LoVo (cell line): ENCODE measurements at regions not wholly inside any gene's neighbourhood (a gene's known extent, or its start where the extent isn't known, plus 50 kb on each side); places are given as distances from the start of the nearest gene placed in this dataset.

Experiments
- DNase-seq: peaks from one replicate; pipeline ENCODE4 v3.0.0-alpha.2; 2016; ENCODE audit warnings: low spot score

DNA sequence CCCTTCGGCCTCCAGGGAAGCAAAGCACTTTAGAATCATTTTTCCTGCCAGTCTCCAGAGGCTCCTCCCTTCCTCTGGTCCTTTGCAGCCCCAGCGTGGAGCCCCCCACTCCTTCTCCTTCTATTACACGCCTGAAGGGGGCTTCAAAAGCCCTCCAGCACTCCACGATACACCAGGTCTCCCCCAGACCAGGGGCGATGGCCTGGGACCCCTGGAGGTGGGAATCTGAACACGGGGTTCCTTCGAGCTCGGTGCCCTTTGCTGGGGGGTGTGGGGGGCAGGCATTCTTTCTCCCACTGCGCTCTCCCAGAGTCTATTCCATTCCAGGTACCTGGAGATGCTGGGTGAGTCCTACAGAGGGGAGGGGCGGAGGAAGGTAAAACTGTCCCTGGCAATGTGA, 97.6 kb downstream of the HMX1 start:
- DNase-seq: no peak

DNA sequence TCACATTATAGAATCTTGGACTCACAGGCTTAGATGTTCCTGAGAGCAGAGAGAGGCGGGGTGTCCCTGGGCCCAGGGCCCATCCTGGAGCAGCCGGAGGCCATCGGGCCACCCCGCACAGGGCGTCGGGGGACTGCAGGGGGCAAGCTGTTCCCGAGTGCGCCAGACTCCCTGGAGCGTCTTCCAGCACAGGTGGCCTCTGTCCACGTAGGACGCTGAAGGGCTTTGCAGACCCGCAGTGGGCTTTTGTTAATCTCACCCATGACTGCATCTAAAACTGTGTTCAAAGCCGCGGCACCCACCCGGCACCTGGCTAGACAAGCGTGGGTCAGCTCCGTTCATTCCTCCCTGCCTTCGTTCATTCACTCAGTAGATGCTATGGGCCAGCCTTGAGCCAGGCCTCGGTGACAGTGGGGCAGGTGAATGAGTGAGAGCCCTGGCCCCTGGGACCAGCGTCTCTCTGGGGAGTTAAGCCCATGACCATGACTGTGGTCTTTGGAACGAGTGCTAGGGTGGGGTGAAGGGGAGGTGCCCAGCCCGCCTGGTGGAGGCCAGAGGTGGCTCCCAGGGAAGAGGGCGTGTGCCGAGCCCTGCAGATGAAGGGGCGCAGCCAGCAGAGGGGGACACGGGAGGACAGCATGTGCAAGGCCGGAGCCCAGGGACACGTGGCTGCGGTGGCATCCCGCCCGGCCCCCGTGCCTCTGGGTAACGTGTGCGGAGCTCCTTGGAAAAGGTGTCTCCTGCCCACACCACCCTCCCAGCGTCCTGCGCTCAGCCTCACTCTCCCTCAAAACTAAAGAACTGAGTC, 98.3 kb downstream of the HMX1 start:
- no peak for DNase-seq

DNA sequence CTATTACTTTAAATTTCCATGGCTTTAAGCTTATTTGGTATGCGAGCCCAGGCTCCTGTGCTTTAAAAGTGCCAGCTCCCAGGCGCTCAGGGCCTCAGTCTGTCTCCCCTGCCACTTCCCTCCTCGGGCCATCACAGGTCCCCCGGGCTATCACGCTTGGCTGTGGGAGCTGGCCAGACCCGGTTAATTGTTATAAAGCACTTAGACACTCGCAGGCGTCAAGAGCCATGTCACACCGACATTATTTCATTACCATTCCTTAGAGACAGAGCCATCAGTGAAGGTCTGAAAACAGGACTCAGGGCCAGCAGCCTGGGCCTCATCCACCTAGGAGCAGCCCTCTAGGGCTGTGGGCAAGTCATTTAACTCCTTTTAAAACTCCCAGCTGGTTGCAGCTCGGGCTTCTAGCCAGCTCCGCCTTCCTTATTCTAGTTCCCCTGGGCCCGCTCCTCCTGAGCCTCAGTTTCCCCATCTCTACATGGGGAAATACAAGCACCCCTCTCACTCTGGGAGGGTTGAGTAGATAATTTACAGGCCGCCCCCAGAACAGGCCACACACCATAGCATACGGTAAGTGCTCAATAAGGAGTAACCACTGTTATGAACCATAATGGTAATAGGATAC, 99.0 kb downstream of the HMX1 start:
- no peak for DNase-seq

DNA sequence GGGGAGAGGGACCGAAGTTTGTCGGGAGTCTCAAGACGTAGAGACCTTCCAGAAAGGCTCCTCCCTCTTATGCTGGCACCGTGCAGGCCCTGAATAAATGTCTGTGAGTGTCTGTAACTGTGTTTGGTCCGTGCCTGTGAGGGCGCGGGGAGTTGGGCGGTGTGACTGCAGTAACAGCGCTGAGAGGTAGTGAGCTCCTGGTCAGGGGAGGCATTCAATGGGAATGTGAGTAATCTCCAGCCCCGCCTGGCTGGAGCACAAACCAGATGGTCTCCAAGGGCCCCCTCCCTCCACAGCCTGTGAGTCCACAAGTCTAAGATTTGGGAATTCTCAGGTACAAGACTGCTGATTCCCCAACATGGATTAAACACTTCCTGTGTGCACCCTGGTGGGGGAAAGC, 100.0 kb downstream of the HMX1 start:
- DNase-seq: no peak

DNA sequence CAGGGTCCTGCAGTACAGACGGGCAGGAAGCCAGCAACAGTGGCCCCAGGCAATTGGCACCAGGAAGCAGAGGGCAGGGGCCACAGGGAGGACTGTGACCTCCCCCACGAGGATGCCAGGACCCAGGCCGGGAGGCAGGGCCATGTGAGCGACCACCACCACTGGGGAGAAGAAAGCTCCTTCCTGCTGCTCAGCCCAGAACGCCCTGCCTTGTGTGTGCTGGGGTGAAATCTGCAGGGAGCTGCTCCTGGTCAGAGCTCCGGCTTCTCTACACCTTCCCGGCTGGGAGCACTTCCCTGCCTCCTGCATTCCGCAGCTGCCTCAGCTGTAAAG, 100.4 kb downstream of the HMX1 start:
- no peak for DNase-seq

DNA sequence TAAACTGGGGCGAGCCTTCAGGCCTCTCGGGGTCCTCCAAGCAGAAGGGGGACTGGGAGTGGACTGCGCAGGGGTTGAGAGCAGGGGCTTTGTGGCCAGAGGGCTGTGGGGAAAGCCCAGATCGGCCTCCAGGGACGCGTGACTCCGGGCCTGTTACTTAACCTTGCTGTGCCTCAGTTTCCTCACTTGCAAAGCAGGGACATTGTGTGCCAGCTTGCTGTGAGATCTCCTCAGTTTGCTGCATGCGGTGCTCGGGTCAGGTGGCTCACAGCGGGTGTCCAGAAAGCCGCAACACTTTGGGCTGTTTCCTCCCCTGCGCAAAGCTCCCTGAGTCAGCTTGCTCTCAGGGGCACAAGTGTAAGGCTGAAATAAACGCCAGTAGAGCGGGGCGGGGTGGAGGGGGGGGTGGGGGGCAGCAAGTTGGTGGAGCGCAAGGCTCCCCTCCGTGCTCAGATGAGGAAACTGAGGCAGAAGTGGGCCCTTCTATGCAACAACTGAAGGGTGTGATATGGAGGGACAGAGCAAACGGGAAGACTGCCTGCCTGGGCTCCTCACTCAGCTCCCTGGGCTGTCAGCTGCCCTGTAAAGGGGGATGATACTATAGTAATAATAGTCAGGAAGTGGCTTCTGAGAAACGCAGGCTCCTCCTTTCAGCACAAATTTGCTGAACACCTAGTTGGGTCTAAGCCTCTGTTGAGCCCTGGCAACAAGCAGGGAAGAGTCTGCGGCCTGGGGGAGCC, 101.0 kb downstream of the HMX1 start:
- no peak for DNase-seq

DNA sequence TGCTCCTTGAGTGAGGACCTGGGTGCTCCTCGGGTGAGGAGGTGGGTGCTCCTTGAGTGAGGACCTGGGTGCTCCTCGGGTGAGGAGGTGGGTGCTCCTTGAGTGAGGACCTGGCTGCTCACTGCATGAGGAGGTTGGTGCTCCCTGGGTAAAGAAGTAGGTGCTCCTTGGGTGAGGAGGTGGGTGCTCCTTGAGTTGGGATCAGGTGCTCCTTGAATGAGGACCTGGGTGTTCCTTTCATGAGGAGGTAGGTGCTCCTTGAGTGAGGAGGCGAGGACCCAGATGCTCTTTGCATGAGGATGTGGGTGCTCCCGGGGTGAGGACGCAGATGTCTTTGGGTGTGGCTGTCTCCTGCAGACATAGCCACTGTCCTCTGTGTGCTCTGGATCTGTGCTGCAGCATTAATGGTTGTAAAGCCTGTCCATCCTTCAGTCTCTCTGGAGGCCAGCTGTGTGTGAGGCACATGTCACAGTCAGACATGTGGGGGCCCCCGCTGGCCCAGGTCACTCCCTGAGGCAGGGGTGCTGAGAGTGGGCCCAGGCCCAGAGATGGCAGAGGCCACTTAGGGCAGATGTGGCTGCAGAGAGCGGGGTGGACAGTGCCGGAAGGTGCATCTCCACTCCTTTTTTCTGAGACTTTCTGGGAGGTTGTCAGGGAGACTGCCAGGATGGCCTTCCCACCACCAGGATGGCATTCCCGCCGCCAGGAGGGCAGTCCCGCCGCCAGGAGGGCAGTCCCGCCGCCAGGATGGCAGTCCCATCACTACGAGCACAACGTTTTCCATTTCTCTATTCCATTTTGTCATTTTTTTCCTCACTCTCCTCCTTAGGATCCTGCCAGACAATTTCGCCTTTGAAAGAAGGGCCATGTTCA, 101.8 kb downstream of the HMX1 start:
- no peak for DNase-seq

DNA sequence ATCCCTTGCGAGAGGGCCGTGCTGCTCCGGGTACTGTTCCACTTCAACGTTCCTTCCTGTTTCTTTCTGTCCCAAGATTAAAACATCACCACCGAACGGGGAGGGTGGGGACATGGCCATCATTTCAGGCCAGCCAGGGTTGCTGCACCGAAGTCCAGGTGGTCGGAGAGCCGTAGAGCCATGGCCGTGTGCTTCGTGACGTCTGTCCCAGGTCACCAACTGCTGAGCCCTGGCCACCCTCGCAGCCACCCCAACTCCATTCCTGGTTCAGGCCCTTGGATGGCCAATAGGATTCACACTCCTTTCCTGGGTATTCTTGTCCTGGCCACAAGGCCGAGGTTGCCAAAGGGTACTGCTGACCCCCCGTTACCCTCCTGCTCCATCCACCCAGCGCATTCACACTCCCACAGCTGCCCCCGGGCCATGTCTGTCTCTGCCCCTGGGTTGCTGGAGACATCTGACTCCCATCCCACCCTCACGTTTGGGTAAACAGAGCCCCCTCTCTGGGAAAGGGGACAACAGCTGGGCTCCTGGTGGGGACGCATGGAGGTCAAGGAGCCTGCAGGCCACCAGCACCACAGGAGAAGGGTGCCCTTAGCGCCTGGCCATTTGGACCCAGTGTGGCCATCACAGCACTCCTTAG, 103.2 kb downstream of the HMX1 start:
- no peak for DNase-seq

DNA sequence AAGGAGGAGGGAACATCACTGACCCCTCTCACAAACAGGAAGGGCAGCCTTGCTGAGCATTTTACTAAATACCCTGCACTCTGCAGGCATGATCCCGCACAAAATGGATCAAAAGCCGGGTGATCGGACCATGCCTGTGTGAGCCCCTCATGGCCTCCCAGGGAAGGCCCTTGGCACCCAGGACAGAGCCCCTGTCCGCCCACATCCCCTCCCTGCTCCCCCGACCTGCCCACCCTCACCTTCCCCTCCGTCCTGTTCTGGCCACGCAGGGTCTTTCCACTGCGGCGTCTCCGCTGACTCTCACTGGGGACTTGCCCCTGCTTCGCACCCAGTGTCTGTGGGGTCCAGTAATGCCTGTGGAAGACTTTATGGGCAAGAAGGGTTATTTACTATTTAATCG, 105.0 kb downstream of the HMX1 start:
- no peak for DNase-seq

DNA sequence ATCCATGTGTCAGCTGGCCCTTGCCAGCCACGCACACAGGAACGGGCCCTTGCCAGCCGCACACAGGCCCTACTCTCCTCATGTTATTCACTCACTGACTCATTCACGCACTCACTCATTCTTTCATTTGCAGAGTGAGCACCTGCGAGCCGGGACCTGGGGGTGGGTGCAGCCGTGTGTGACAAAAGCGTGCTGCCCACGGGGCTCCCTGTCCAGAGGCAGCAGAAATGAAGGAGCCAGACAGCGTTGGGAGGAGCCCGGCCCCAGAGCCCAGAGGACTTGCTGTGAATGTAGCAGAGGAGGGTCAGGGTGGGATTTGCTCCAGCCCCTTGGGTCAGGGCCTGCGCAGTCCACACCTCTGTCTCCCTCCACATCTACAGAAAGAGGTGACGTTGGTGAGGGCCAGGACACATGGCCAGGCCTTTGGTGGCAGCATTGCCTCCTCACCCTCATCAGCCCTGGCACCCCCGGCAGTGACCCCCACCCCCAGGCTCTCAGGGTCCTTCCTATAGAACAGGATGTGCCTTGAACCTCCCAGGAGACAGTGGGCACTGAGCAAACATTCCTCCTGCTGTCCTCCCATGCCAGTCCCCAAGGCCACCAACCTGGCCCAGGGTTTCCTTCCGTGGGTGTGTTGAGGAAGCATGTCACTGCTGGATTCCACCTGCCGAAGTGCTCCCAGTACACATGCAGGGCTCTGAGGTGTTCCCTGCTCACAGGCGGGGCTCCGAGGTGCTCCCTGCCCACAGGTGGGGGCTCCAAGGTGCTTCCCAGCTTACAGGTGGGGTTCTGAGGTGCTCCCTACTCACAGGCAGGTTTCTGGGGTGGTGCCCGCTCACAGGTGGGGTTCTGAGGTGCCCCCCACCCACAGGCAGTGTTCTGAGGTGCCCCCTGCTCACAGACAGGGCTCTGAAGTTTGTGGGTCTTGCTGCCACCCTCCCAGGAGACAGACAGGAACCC, 105.7 kb downstream of the HMX1 start:
- DNase-seq: no peak

DNA sequence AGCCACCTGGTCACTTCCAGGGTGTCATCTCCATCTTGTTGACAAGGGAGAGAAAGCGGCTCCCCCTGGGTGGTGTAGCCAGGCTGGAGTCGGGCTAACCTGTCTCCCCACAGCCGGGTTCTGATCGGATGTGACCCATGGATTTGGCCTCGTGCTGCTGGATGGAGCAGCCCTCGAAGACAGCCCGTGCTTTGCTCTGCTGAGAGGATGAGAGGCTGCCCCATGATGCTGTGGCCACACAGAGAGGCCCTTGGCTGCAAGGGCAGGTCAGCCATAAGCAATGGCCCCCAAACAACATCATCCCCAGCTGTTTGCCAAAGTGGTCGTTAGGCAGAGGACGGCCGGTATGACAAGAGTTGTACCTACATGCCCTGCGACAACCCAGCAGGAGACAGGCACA, 106.6 kb downstream of the HMX1 start:
- DNase-seq: no peak

DNA sequence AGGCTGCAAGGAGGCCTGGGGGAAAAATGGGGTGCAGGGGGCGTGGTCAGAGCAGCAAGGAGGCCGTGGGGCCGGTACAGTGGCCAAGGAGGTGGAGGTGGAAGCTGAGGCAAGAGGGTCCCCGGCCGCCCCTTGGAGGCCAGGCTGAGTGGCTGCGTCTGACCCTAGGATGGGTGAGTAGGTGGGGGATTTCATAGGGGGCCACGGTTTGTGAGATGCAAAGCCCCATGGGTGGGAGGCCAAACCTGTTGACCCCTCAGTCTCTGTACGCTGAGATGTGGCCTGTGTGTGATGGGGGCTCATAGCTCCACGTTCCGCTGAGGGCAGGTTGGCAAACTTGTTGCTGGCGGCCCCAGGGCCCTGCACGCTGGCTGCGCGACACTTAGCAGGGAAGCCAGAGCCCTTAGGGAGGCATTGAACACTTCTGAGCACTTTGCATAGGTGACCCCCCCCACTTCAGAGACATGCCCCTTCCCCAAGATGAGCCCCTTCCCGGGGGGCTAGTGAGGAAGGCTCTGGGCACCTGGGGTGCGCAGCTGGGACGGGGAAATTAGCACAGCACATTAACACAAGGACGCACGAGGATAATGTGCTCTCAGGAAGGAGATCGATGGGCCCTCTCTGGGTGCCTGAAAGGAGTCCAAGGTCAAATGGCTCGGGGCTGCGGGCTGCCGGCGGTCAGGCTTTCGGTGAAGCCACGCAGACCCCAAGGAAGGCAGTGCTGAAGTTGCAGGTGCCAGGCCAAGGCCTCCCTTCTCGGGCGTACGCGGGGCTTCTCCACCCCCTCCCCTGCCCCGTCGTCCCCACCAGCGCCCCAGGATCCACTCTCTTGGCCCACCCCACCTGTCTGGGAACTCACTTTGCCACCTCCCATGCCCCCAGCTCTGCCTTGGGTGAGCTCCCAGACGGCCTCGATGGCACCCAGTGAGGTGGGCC, 107.4 kb downstream of the HMX1 start:
- no peak for DNase-seq

DNA sequence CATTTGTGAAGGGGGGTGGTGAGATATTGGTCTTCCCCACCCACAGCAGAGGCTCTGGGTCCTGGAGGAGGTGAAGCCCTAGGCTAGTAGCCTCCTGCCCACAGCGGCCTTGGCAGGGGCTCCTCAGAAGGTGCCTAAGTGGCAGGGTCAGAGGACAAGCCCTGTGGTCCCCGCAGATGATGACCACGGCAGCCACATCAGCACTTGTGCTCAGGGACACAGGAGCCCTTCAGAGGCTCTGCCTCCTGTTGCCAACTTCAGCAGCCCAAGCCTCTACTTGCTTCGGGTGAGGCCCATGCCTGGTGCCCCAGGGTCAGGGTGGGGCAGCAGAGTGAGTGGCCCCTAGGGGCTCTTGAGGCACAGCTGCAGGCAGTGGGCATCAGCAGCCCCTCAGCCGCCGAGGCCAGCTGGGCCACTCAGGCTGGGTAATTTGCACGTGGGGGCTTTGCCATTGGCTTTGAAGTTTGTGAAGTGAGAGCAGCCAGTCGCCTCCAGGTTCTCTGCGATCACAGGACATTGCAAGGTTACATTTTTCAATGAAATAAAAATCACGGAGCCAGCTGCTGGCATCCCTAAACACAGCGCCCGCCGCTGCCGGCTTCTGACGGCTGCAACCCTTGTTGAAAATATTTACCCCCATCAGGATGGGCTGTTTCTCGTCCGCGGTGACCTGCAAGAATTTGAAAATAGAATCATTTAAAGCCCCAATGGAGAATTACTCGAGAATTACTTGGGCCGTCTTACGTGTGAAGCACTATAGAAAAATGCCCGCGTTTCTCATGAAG, 108.5 kb downstream of the HMX1 start:
- no peak for DNase-seq

DNA sequence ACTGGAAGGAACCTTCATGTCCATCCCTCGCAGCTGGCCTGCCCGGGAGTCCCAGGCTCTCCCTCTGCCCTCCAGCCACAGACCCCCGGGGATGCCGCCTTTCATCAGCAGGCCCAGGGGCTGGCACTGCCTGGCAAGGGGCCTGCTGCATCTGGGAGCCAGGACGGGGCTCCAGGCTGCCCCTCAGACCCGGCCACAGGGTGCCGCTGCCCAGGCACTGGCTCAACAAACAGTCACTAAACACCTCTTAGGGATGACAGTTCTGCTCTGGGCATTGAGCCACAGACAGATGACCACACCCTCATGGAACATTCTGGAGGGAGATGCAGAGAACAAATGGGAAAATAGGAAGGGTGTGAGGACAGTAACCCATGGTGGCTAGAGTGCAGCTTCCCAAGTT, 109.3 kb downstream of the HMX1 start:
- DNase-seq: no peak

DNA sequence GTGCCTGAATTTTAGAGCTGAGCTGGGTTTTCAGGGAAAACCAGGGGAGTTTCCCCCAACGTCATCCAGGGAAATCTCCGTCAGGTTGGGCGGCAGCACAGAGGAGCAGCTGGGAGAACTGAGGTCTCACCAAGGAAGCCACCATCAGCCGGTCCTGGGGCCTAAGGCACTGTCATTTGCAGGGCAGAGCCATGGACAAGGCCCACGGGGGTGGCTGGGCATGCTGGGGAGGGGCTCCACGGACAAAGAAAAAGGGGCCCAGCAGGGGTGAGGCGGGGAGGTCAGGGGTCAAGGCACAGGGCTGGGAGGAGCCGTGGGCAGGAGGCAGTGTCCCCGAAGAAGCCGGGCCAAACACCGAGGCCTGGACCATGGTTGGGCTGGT, 109.8 kb downstream of the HMX1 start:
- DNase-seq: no peak

DNA sequence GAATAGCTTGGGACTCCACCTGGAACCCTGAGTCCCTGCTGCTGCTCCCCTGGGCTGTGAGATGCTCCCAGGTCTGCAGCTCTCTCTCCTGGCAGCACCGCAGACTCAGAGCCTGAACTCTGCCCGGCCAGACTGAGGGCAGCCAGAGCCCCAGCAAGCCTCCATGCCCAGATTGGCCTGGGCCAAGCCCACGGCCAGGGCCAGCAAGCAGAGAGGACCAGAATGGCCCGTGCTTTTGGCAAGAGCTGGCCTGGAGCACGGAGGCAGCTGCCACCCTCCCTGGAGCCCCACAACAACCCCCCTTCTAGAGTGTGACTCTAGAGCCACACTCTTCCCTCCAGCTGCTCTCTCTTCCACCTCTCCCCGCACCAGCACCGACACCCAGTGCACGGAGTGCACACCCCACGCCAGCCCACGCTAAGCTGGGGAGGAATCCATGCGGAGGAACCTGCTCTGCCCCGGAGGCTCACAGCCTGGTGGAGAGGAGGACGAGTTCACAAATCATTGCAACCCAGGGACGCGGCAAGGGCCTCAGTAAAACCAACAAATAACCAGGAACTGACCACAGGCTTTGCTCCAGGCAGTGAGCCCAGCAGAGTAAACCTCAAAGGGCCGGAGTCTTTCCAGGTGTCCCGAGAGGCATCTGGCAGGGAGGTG, 110.3 kb downstream of the HMX1 start:
- DNase-seq: no peak

DNA sequence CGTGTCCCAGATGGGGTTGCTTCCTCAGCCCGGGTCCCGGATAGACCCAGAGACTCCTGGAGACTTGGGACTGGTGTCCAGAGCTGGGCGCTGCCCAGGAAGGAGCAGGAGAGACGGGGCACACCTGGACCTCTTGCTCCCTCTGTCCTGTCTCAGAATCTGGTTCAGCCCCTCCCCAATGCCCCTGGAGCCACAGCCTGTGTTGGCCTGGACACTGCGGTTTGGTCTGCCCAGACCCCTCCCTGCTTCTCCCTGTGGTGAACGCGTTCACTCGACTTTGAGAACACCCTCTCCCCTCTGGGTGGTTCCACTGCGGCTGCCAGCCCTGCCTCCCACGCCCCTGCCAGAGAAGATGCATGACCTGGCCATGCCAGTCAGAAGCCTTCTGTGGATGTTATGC, 111.1 kb downstream of the HMX1 start:
- no peak for DNase-seq

DNA sequence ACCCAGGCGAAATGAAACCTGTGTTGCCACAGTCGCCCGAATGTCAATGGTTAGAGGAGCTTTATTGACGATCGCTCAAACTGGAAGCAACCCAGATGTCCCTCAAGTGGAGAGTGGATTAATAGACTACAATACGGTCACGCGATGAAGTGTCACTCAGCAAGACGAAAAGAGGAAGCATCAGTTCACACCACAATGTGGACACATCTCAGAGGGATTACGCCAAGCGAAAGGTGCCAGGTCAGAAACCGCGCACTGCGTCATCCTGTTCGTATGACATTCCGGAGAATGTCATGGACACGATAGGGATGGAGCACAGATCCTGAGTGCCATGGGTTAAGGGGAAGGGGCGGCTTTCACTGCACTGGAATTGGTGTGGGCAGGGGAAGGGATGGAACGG, 111.7 kb downstream of the HMX1 start:
- DNase-seq: no peak
